GM18907 (cell line): ENCODE measurements at regions not wholly inside any gene's neighbourhood (a gene's known extent, or its start where the extent isn't known, plus 50 kb on each side); places are given as distances from the start of the nearest gene placed in this dataset.

ENCODE experiments used
- ATAC-seq: cut with Tn5 transposase; IDR thresholded peaks from one replicate; pipeline ENCODE4 v1.9.1; 2021; ENCODE audit warnings: mild to moderate bottlenecking, moderate library complexity; ENCODE audit not compliant: unreplicated experiment

DNA sequence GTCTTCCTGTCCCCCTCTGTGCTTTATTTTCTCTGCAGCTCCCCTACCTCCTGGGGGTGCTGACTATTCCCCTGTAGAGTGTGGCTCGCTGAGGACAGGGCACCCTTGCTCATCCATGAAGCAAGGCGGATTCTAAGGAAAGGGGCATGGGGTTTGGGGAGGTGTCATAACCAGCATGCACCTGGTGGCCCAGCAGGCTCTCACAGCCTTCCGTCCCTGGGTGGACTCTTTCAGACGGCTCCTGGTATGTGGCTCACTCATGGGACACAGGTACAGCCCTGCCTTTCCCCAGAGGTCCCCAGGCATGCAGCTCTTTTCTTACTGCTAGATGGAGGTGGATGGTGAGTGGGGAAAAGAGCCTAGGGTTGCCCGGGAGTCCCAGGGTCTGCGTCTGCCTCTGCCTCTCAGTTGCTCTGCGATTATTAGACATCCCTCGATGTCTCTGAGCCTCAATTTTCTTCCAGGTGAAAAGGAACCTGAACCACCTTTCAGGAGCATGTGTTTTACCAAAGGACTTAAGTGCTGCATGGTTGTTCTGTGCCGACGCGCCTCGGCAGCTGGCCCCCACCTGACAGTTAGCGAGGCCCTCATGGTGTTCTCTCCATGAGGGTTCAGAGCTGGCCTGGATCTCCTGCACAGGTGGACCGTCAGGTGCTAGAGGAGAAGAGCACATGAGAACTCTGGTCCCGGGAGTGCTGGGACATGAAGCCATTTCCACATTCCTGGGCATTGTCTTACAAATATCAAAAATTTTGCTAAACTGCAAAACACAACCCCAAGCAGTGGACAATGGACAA lies 172.5 kb upstream of the SHH start:
- ATAC-seq = no peak

- no peak for ATAC-seq
Measured at GRCh38 chr7:155984028-155984580, 171.8 kb upstream of the SHH start.

DNA sequence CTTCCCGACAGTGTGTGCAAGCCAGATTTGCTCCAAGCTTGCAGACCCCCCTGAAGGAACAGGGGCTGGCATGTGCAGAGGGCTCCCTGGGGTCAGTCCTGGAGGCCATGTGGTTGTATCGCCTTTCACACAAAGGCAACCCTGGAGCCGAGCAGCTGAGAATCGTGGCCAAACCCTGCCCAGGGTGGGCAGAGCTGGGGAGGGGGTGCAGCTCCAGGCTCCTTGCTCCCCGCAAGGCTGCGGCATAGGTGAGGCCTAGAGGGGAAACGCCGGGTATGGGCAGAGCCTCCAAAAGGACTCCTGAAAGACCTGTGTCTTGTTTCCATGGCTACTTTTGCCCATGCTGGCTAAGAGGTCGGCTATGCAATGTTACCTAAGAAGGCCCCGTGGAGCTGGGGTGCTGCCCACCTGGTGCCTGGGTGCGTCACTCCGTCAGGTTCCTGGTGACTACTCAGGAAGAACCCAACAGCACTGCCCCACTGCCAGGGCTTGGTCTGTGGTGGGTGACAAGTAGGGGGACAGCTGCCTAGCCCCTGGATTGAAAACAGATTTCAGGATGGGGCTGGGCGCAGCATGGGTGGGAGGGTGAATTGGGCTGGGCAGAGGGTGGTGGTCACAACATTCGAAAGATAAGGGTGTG lies 171.0 kb upstream of the SHH start:
- no peak for ATAC-seq

DNA sequence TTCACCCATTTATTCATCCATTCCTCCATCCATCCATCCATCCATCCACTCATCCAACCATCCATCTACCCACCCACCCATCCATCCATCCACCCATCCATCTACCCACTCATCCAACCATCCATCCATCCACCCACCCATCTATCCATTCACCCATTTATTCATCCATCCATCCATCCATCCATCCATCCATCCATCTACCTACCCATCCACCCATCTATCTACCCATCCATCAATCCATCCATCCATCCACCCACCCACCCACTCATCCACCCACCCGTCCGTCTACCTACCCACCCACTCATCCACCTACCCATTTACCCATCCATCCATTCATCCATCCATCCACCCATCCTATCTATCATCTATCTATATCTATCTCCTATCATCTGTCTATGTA lies 169.4 kb upstream of the SHH start:
- ATAC-seq = no peak

GRCh38 chr7:155980841-155981240 lies 168.6 kb upstream of the SHH start:
- ATAC-seq = no peak

- no peak for ATAC-seq
Measured at GRCh38 chr7:155979994-155980393, 167.7 kb upstream of the SHH start.

DNA sequence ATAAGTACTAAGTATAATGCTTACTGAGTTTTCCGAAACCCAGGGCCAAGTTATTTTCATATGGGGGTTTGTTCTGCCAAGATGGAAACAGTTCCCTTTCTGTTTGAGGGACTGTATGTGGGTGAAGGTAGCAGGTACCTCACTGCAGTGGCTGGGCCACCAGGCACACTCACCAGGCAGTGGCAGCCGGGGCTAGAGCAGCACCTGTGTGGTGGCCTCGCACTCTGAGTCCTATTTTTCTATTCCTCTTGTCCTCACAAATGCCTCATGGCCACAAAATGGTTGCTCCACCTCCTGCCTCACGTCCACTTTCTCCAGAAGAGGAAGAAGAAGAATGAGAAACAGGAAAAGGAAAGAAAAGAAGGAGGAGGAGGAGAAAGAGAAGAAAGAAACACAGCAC lies 167.3 kb upstream of the SHH start:
- ATAC-seq = no peak

- ATAC-seq = no peak
Measured at GRCh38 chr7:155975490-155975889, 163.2 kb upstream of the SHH start.

- no peak for ATAC-seq
Measured at GRCh38 chr7:155974186-155974897, 162.1 kb upstream of the SHH start.

- no peak for ATAC-seq
Measured at GRCh38 chr7:155973451-155973997, 161.3 kb upstream of the SHH start.

DNA sequence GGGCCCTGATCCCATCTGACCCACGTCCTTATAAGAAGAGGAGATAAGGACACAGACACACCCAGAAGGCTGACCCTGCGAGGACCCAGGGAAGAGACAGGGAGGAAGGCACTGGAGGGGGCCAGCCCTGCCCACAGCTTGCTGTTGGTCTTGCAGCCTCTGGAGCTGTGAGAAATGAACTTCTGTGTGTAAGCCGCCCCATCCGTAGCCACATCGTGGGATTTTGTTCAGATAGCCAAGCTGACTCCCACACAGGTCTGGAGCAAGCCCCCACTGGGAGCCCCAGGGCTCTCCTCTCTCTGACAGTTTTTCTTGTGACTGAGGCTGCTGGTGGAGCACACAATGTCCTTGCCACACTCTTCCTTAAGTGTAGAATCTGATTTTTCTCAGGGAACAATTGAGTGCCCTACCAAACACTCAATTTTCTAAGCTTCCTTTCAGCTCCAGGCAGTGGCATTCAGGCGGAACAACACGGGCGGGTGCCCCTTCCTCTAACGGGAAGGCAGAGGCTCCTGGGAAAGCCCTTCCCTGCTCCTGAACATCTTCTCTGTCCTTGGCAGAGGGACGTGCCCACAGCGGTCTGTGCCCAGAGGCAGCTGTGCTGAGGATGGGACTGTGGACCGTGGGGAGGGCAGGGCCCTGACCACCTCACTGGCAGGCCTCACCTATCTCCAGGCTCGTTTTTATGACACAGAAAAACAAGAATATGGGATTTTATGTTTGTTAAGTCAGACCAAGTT lies 160.6 kb upstream of the SHH start:
- ATAC-seq = no peak

GRCh38 chr7:155972247-155972646 lies 160.0 kb upstream of the SHH start:
- ATAC-seq = no peak

GRCh38 chr7:155971180-155971770 lies 159.0 kb upstream of the SHH start:
- no peak for ATAC-seq

DNA sequence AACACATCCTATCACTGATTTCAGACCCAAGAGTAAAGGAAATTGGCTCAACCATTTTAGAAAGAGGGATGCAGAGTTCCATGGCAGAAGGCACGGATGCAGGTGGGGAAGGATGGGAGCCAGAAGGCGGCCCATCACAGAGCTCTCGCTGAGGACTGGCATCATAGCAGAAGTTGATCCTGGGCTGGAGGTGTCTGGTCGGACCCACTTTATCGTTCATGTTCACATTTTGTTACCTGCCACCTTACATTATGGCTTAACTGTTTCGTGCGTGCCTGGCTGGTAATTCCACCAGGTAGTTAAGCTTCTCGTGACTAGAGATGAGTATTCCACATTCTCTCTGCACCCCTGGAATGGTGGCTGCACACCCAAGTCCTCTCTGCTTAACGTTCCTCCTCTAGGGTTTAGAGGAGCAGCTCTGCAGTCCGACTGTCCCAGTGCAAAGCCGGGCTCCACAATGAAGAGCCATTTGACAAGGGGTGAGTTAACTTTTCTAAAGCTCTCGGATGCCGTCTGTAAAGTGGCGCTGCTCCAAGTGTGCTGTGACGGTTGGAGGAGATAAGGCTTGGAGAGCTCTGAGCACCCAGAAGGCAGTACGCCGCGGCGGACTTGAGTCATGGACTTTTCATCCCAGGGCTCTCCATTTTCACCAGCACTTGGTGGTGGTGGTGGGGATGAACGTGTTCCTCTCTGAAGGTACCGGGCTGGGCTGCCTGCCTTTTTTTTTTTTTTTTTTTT lies 157.1 kb upstream of the SHH start:
- no peak for ATAC-seq

DNA sequence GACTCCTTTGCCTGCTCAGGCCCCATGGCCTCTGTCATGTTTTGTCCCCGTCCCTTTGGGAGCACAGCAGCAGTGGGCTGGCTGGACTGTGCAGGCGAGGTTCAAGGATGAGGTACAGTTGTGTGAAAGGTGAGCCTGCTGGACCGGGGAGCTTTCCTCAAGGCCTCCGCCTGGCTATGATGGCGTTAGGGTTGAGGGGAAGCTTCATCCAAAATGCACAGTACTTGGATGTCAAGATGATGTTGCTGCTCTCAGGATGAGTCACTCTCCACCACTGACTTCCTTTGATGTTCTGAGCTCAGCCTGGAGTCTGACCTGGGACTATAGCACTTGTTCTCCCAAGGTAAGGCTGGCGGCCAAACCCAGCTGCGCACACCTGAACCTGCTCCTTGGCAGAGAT lies 152.7 kb upstream of the SHH start:
- ATAC-seq = no peak

DNA sequence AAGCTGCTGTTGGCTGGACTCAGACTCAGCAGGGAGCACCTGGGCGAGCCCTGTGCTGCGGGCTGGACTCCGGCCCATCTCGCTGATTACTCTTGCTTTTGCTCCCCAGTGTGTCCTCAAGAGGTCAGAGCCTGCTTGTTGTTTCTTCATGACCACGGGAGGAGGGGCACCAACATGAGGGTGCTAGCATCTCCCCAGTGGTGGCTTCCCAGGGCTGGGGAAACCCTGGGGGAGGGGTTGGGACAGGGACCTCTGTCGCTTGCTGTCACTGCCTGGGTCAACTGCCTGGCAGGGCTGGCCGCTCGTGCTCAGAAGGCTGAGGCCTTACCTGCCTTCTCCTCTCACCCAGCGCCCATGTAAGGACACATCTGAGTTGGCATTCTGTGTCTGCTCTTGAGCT lies 152.3 kb upstream of the SHH start:
- ATAC-seq = no peak

- no peak for ATAC-seq
Measured at GRCh38 chr7:155963771-155964195, 151.5 kb upstream of the SHH start.

GRCh38 chr7:155963356-155963755 lies 151.1 kb upstream of the SHH start:
- no peak for ATAC-seq

- no peak for ATAC-seq
Measured at GRCh38 chr7:155962968-155963300, 150.7 kb upstream of the SHH start.
